ENCODE measurements at regions not wholly inside any gene's neighbourhood (a gene's known extent, or its start where the extent isn't known, plus 50 kb on each side); places are given as distances from the start of the nearest gene placed in this dataset.

- intact Hi-C loops (cut with DNase I, micrococcal nuclease): no loop called here
- no peak for ATAC-seq
- TF ChIP-seq CTCF (IDR thresholded peaks at IDR 0.05): no peak
- no peaks in the 10 kb centered on the region for H3K9me3 ChIP-seq
- H3K4me1 ChIP-seq (ENCODE audit: low read depth): no peaks in the 10 kb centered on the region
- DNase-seq: no peak
- no peak overlapping the region for H3K4me3 ChIP-seq
- no peaks in the 10 kb centered on the region for H3K36me3 ChIP-seq (ENCODE audit: low read depth)
Observed at GRCh38 chr17:74006371-74006770, 197.1 kb upstream of the RPL38 start.

DNA sequence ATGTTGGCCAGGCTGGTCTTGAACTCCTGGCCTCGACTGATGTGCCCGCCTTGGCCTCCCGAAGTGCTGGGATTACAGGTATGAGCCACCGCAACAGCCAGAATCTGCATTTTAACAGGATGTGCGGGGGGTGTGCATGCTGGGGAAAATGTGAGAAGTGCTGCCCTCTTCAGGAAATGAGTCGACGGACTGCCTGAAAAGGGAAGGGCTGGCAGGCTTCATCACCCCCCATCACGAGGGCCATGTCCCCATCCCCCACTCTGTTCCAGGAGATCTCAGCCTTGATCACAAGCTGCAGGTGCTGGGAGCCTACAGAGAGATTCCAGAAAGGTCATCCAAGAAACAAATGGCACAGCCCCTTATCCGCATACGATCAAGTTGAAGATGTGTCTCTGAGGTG, 195.3 kb upstream of the RPL38 start:
- no peak for DNase-seq
- Histone ChIP-seq H3K9me3 (no peaks in the 10 kb centered on the region), H3K4me3 (no peak overlapping the region), H3K36me3 (ENCODE audit: low read depth) (no peaks in the 10 kb centered on the region), H3K4me1 (ENCODE audit: low read depth) (no peaks in the 10 kb centered on the region)
- ATAC-seq: peak; percentile 23
- intact Hi-C loops (cut with DNase I, micrococcal nuclease): no loop called here
- TF ChIP-seq CTCF (IDR thresholded peaks at IDR 0.05): no peak

DNA sequence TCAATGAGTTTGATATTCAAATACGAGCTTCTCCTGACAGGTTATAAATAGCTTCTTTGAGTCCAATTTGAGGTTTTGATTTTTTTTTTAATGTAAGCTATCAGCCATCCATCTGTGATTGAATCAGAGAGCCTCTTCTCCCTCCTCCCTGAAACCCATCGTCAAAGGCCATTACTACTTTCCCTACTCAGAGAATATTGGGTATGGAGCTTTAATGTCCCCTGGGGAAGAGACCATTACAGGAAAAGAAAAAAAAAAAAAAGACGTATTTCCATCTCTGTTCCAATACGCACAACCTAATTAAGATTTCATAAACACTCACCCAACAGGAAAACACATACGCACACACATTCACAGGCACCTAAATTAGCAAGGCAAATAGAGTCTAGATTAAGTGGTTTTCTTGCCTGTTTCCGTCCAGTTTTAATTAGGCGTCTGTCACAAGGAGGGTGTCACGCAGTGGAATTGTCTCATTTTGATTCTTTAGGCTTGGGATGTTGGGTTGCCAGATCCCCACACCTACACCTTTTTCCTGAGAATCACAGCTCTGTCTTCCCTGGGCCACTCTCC, 194.3 kb upstream of the RPL38 start:
- no peaks in the 10 kb centered on the region for H3K9me3 ChIP-seq
- DNase-seq: no peak
- TF ChIP-seq CTCF (IDR thresholded peaks at IDR 0.05): no peak
- intact Hi-C loops (cut with DNase I, micrococcal nuclease): no loop called here
- no peak for ATAC-seq
- no peaks in the 10 kb centered on the region for H3K36me3 ChIP-seq (ENCODE audit: low read depth)
- H3K4me3 ChIP-seq: no peak overlapping the region
- H3K4me1 ChIP-seq (ENCODE audit: low read depth): no peaks in the 10 kb centered on the region

- no peak overlapping the region for H3K4me3 ChIP-seq
- TF ChIP-seq CTCF (IDR thresholded peaks at IDR 0.05): no peak
- DNase-seq (no peak), ATAC-seq (no peak)
- H3K4me1 ChIP-seq (ENCODE audit: low read depth): no peaks in the 10 kb centered on the region
- no peaks in the 10 kb centered on the region for H3K36me3 ChIP-seq (ENCODE audit: low read depth)
- H3K9me3 ChIP-seq: no peaks in the 10 kb centered on the region
- intact Hi-C loops (cut with DNase I, micrococcal nuclease): no loop called here
Observed at GRCh38 chr17:74010903-74011302, 192.6 kb upstream of the RPL38 start.

DNA sequence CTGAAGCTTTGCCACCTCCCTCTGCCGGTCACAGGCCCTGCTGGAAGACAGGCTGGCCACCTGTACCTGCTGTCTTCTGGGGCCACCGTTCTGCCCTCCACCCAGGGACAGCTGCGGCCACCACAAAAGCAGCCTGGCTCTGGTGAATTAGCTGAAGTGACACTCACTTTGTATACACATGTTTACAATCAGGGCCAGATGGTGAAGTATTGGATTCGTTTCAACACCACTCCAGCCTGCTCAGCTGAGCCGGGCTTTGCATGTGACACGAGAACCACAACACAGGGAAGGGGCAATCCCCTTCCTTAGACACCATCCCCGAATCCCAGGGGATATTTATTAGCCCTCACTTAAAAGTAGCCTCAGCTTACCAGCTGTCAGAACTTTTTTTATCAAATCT, 191.5 kb upstream of the RPL38 start:
- DNase-seq (no peak), ATAC-seq (no peak)
- Histone ChIP-seq H3K4me3 (no peak overlapping the region), H3K9me3 (no peaks in the 10 kb centered on the region), H3K4me1 (ENCODE audit: low read depth) (no peaks in the 10 kb centered on the region), H3K36me3 (ENCODE audit: low read depth) (no peaks in the 10 kb centered on the region)
- intact Hi-C loops (cut with DNase I, micrococcal nuclease): no loop called here
- no peak for TF ChIP-seq CTCF (IDR thresholded peaks at IDR 0.05)

- H3K36me3 ChIP-seq (ENCODE audit: low read depth): no peaks in the 10 kb centered on the region
- ATAC-seq (peak; percentile 23), DNase-seq (no peak)
- intact Hi-C loops (cut with DNase I, micrococcal nuclease): no loop called here
- H3K4me3 ChIP-seq: no peak overlapping the region
- TF ChIP-seq CTCF (IDR thresholded peaks at IDR 0.05): no peak
- no peaks in the 10 kb centered on the region for H3K9me3 ChIP-seq
- no peaks in the 10 kb centered on the region for H3K4me1 ChIP-seq (ENCODE audit: low read depth)
Observed at GRCh38 chr17:74012465-74012864, 191.0 kb upstream of the RPL38 start.
